Psoas muscle (tissue), 7 donors: ENCODE measurements at regions not wholly inside any gene's neighbourhood (a gene's known extent, or its start where the extent isn't known, plus 50 kb on each side); places are given as distances from the start of the nearest gene placed in this dataset.
A peak's percentile ranks its signal among the peaks of the same experiment; 100 is the strongest.
"Not testable (repeated sequence)": the region's sequence is repeated elsewhere in the genome, so short reads cannot be mapped to it uniquely, and the experiment has no call there.

Source experiments
- ATAC-seq, 4 donors: fragments of 200-7000 bp; cut with Tn5 transposase; one replicate each; pipeline ENCODE4 v1.9.1; 2020; ENCODE audit warnings: moderate library complexity in 3 of 4, mild to moderate bottlenecking in 2 of 4
- DNase-seq, 2 donors: peaks; one replicate each; pipeline ENCODE4 v3.0.0-alpha.2; 2020
- H3K27ac ChIP-seq: fragments of 200-600 bp; one replicate; pipeline ENCODE4 v1.8.0; 2022
- H3K27me3 ChIP-seq, 3 donors: fragments of 200-600 bp in 1 of 3; one replicate each; pipeline versions ENCODE4 v1.6.1 to v1.8.0; 2013 to 2022; ENCODE audit warnings: low read length in 2 of 3, mild to moderate bottlenecking in 2 of 3, moderate library complexity in 1 of 3; ENCODE audit not compliant: insufficient read depth in 3 of 3
- H3K36me3 ChIP-seq, 2 donors: fragments of 200-600 bp in 1 of 2; one replicate each; pipeline versions ENCODE4 v1.6.1 to v1.8.0; 2013 to 2022; ENCODE audit warnings: low read depth in 1 of 2, mild to moderate bottlenecking in 1 of 2, moderate library complexity in 1 of 2; ENCODE audit not compliant: insufficient read depth in 1 of 2
- H3K4me1 ChIP-seq: fragments of 200-600 bp; one replicate; pipeline ENCODE4 v1.8.0; 2022
- H3K4me3 ChIP-seq: fragments of 200-600 bp; one replicate; pipeline ENCODE4 v1.8.0; 2022; ENCODE audit warnings: mild to moderate bottlenecking
- H3K9me3 ChIP-seq: fragments of 200-600 bp; one replicate; pipeline ENCODE4 v1.8.0; 2022
- CTCF ChIP-seq: fragments of 200-600 bp; IDR thresholded peaks from one replicate; pipeline ENCODE4 v1.8.0; 2022; ENCODE audit warnings: antibody characterized with exemption
- WGBS, 3 donors: extraction: QIAGEN DNeasy Blood & Tissue Kit; methylation state at CpG; one replicate each; pipeline versions ENCODE4 v1.1.6 to v1.1.7; 2013; 5-methylcytosine and 5-hydroxymethylcytosine counted together
- intact Hi-C, 2 donors: fragments of 100-400 bp; cut with DNase I; formaldehyde crosslinking; loops; one replicate each; pipeline versions ENCODE4 v1.11.0 to v1.14.2; 2022
- donor health status: healthy with polysubstance abuse.
- donor health status: DM: no; HTN: no; CAD: no; lungs with moderate emphysema.
- donor health status: Bipolar disorder and iron deficiency.
- donor health status: healthy.
- donor health status: DM: yes; HTN: yes; CAD: no.
- donor health status: DM: no; HTN: no; CAD: no.
- donor health status: DM: yes; HTN: yes; CAD: no.

- intact Hi-C loops, result no loop called here
- ATAC-seq (no peak), DNase-seq (no peak)
- no peaks in the 10 kb centered on the region for H3K9me3 ChIP-seq
- no peak overlapping the region for H3K4me3 ChIP-seq
- peak; percentile 27 for TF ChIP-seq CTCF
- WGBS, 3 donors, result 89 to 91% (median 90%) methylated on average over 8 of the region's 8 CpGs
- no peak overlapping the region for H3K27ac ChIP-seq
- no peaks in the 10 kb centered on the region for H3K4me1 ChIP-seq
- H3K27me3 ChIP-seq, result no peaks in the 10 kb centered on the region
- H3K36me3 ChIP-seq, result no peaks in the 10 kb centered on the region
Measured at GRCh38 chr14:51369814-51370213, 129.8 kb downstream of the TMX1 start.

- Histone ChIP-seq H3K4me3 (no peak overlapping the region), H3K27me3 (no peaks in the 10 kb centered on the region), H3K36me3 (no peaks in the 10 kb centered on the region), H3K27ac (no peak overlapping the region), H3K9me3 (no peaks in the 10 kb centered on the region), H3K4me1 (no peaks in the 10 kb centered on the region)
- 27 to 44% (median 42%) methylated on average over 2 of the region's 2 CpGs for WGBS, 3 donors
- TF ChIP-seq CTCF, result no peak
- no peak for DNase-seq
- ATAC-seq, result no peak
- intact Hi-C loops, result no loop called here
Measured at GRCh38 chr14:51370758-51371386, 130.8 kb downstream of the TMX1 start.

- H3K9me3 ChIP-seq, H3K27ac ChIP-seq, H3K4me1 ChIP-seq, H3K27me3 ChIP-seq, ATAC-seq, H3K36me3 ChIP-seq, DNase-seq, H3K4me3 ChIP-seq: not testable (repeated sequence)
- 49 to 71% (median 57%) methylated on average over 2 of the region's 2 CpGs for WGBS, 3 donors
- intact Hi-C loops, result loop anchor here in 1 of 2 donors (5.0 kb wide), 1 partner anchor 90 kb away; no protein-coding TSS in a partner anchor
Measured at GRCh38 chr14:51377186-51377585, 137.1 kb downstream of the TMX1 start.

- Histone ChIP-seq H3K27ac (no peak overlapping the region), H3K36me3 (no peaks in the 10 kb centered on the region), H3K4me1 (no peaks in the 10 kb centered on the region), H3K9me3 (no peaks in the 10 kb centered on the region), H3K27me3 (no peaks in the 10 kb centered on the region), H3K4me3 (no peak overlapping the region)
- ATAC-seq (peak in 3 of 4 donors; percentile 17 to 85 (median 64)), DNase-seq (no peak)
- TF ChIP-seq CTCF, result no peak
- 55 to 100% (median 79%) methylated on average over 2 of the region's 2 CpGs for WGBS, 3 donors
- intact Hi-C loops, result no loop called here
Measured at GRCh38 chr14:51382506-51382905, 142.5 kb downstream of the TMX1 start.

- ATAC-seq (peak in 1 of 4 donors; percentile 46), DNase-seq (no peak)
- Histone ChIP-seq H3K27ac (no peak overlapping the region), H3K27me3 (no peaks in the 10 kb centered on the region), H3K36me3 (no peaks in the 10 kb centered on the region), H3K9me3 (no peaks in the 10 kb centered on the region), H3K4me3 (no peak overlapping the region), H3K4me1 (no peaks in the 10 kb centered on the region)
- intact Hi-C loops, result no loop called here
- TF ChIP-seq CTCF, result no peak
Measured at GRCh38 chr14:51386411-51386810, 146.4 kb downstream of the TMX1 start.
